ENCODE measurements at regions not wholly inside any gene's neighbourhood (a gene's known extent, or its start where the extent isn't known, plus 50 kb on each side); places are given as distances from the start of the nearest gene placed in this dataset.

DNA sequence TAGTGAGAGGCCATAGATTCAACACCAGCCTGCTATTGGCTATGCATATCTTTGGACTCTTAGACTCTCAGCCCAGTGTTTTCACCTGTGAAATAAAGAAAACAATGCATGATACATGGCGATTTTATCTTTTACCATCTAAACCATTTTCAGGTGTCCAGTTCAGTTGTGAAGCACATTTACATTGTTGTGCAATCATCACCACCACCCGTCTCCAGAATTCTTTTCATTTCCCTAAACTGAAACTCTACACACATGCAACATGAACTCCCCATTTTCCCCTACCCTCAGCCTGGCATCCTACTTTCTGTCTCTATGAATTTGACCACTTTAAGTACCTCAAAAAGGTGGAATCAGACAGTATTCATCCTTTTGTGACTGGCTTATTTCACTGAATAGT is 420.6 kb downstream of the MED10 start:
- TF ChIP-seq POLR2A (IDR thresholded peaks at IDR 0.05; ENCODE audit: control extremely low read depth in 1 of 2, low read depth in 2 of 2, low read length in 2 of 2), result no peak
- no peak for TF ChIP-seq BACH1 (IDR thresholded peaks at IDR 0.05; ENCODE audit: low read length)
- no peak for TF ChIP-seq JUN (IDR thresholded peaks at IDR 0.05; ENCODE audit: low read depth, low read length)

Data from H1 (cell line).